ENCODE measurements at regions not wholly inside any gene's neighbourhood (a gene's known extent, or its start where the extent isn't known, plus 50 kb on each side); places are given as distances from the start of the nearest gene placed in this dataset.
"Not testable (repeated sequence)": the region's sequence is repeated elsewhere in the genome, so short reads cannot be mapped to it uniquely, and the experiment has no call there.

- TF ChIP-seq, protein P1, sequence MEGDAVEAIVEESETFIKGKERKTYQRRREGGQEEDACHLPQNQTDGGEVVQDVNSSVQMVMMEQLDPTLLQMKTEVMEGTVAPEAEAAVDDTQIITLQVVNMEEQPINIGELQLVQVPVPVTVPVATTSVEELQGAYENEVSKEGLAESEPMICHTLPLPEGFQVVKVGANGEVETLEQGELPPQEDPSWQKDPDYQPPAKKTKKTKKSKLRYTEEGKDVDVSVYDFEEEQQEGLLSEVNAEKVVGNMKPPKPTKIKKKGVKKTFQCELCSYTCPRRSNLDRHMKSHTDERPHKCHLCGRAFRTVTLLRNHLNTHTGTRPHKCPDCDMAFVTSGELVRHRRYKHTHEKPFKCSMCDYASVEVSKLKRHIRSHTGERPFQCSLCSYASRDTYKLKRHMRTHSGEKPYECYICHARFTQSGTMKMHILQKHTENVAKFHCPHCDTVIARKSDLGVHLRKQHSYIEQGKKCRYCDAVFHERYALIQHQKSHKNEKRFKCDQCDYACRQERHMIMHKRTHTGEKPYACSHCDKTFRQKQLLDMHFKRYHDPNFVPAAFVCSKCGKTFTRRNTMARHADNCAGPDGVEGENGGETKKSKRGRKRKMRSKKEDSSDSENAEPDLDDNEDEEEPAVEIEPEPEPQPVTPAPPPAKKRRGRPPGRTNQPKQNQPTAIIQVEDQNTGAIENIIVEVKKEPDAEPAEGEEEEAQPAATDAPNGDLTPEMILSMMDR (IDR thresholded peaks at IDR 0.05) = no peak
- DNase-seq (ENCODE audit: low spot score) = no peak
Observed at GRCh38 chr13:61107989-61108388, 307.7 kb downstream of the PCDH20 start.

DNA sequence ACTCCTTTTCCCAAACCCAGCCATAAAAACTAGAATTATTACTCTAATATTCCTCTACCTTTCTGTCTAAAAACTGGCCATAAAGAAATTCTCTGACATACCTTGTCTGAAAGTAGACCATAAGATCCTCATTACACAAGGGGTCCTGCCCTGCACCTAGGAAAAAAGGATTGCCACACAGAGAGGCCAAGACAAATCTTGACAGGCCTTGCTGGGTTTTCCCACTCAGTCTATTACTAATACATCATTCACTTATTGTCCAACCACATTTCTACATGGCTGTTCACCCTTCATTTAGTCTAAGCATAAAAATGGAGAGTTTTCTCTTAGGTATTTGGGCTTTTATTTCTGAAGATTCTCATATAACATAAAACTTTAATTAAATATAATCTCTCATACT, 319.8 kb downstream of the PCDH20 start:
- TF ChIP-seq, protein P1 (IDR thresholded peaks at IDR 0.05) = no peak
- DNase-seq (ENCODE audit: low spot score) (no peak), ATAC-seq (ENCODE audit: low FRiP score) (no peak)

More at GRCh38 chr13:61107989-61108388, 307.7 kb downstream of the PCDH20 start:
- ATAC-seq (ENCODE audit: low FRiP score) = no peak

GRCh38 chr13:61094865-61095264, 320.8 kb downstream of the PCDH20 start:
- TF ChIP-seq, protein P1 (IDR thresholded peaks at IDR 0.05) = no peak

GRCh38 chr13:61089894-61090293, 325.8 kb downstream of the PCDH20 start:
- ATAC-seq (ENCODE audit: low FRiP score); DNase-seq (ENCODE audit: low spot score): not testable (repeated sequence)

More at GRCh38 chr13:61094865-61095264, 320.8 kb downstream of the PCDH20 start:
- DNase-seq (ENCODE audit: low spot score) (no peak), ATAC-seq (ENCODE audit: low FRiP score) (no peak)

GRCh38 chr13:61086087-61086486, 329.6 kb downstream of the PCDH20 start:
- no peak for ATAC-seq (ENCODE audit: low FRiP score)
- TF ChIP-seq, protein P1 (IDR thresholded peaks at IDR 0.05) = no peak

DNA sequence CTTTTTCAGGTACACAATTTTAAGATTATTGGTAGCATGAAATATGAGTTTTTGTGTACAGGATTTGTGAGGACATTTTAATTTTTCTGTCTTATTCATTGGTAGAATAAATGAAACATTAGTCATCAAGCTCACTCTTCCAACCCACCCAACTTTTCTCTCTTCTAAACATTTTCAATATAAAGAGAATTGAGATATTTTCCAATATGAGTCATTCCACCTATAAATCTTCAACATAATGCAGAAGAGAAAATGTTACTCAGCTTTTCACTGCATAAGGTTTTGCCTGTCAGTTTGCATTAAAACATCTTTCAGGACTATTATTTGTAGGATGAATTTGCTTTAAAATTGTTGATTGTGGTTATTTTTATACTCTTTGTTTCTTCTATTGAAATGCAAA, 330.7 kb downstream of the PCDH20 start:
- TF ChIP-seq, protein P1 (IDR thresholded peaks at IDR 0.05) = no peak
- ATAC-seq (ENCODE audit: low FRiP score) = no peak

More at GRCh38 chr13:61086087-61086486, 329.6 kb downstream of the PCDH20 start:
- no peak for DNase-seq (ENCODE audit: low spot score)

DNA sequence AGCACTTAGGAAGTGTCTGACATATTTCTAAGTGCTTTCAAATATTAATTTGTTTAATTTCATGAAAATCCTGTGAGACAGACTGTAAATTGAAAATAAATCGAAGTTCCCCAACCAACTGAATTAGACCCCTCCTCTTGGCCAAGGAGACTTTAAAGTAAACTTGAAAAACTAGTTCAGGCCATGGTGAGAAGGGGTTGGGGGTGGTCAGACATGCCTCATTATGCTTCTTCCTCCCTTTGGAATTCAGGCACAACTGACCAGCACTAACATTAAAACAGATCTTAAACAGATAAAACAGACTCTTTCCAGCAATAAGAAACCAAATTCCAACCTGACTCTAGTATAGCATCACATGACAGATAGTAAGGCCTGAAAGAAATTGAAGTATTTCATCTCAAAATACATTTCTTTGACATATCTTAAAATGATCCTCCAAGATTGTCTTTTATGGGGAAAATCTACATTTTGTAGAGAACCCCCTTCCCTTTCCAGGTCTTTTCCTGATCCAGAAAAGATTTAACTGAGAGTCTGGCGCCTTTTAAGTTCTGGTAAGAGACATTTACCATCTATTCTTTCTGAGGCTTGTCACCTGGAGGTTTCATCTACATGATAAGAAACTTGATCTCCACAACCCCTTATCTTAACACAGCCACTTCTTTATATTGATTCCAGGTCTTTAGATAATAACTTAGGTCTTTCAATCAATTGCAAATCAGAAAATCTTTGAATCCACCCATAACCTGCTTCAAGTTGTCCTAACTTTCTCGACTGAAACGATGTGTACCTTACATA, 336.5 kb downstream of the PCDH20 start:
- TF ChIP-seq, protein P1 (IDR thresholded peaks at IDR 0.05) = no peak
- ATAC-seq (ENCODE audit: low FRiP score) = no peak
- DNase-seq (ENCODE audit: low spot score) = no peak

More for the DNA sequence above, 330.7 kb downstream of the PCDH20 start:
- DNase-seq (ENCODE audit: low spot score) = no peak

Data from omental fat pad (tissue), 3 donors.